Nephron progenitor cell (in vitro differentiated cells): ENCODE measurements at regions not wholly inside any gene's neighbourhood (a gene's known extent, or its start where the extent isn't known, plus 50 kb on each side); places are given as distances from the start of the nearest gene placed in this dataset.

Experiments used
- DNase-seq: peaks from one replicate; pipeline ENCODE4 v3.0.0; 2021
- H3K27ac Mint-ChIP-seq: 2 replicates; pipeline ENCODE4 v1.8.0; 2021; ENCODE audit warnings: mild to moderate bottlenecking, moderate library complexity, mixed read lengths
- H3K27me3 Mint-ChIP-seq: 2 replicates; pipeline ENCODE4 v1.8.0; 2021; ENCODE audit warnings: mild to moderate bottlenecking, low read depth, mixed read lengths; ENCODE audit not compliant: poor library complexity
- H3K36me3 Mint-ChIP-seq: 2 replicates; pipeline ENCODE4 v1.8.0; 2021; ENCODE audit warnings: low read depth, mixed read lengths
- H3K4me1 Mint-ChIP-seq: 2 replicates; pipeline ENCODE4 v1.8.0; 2021; ENCODE audit warnings: mixed read lengths
- H3K4me3 Mint-ChIP-seq: 2 replicates; pipeline ENCODE4 v1.8.0; 2021; ENCODE audit warnings: mild to moderate bottlenecking, moderate library complexity, mixed read lengths
- H3K9me3 Mint-ChIP-seq: 2 replicates; pipeline ENCODE4 v1.8.0; 2021; ENCODE audit warnings: mild to moderate bottlenecking, moderate library complexity, mixed read lengths
- TF ChIP-seq, protein P1 (sequence below): fragments of 200-600 bp; sonication (generic); IDR thresholded peaks from 2 replicates; pipeline ENCODE4 v1.5.0; 2021; ENCODE audit warnings: antibody characterized with exemption

DNA sequence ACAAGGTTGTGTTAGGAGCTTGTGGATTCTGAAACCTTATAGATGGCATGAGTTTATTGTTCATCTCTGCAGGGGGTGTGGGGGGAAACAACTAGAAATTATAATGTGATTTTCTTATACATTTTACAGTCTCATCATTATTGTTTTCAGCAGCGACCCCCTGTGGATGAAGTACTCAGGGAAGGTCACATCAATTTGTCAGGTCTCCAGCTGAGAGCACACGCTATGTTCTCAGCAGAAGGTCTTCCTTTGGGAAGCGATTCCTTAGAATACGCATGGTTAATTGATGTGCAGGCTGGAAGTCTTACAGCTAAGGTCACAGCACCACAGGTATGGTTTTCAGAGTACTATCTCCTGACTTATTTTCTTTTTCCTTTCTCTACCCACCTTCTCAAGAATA is 72.2 kb downstream of the BLTP1 start:
- DNase-seq: peak; percentile 6

DNA sequence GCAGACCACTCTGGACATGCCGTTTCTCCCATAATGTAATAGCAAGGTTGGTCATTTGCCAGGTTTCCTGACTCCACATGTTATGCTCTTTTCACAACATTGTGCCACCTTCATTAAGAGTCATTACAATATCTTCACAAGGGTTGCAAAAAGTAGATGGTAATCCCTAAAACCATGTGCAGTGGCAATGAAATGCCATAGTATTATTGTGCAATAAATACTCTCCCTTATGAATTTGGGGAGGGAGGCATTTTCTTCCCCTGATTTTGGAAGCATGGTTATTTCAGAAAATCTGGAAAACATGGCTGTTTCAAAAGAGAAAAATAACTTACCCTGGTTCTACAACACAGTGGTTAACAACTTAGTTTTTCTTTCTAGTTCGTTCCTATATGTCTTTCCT is 75.1 kb downstream of the BLTP1 start:
- H3K4me3 Mint-ChIP-seq: no peak overlapping the region

More for the DNA sequence above, 72.2 kb downstream of the BLTP1 start:
- TF ChIP-seq, protein P1, sequence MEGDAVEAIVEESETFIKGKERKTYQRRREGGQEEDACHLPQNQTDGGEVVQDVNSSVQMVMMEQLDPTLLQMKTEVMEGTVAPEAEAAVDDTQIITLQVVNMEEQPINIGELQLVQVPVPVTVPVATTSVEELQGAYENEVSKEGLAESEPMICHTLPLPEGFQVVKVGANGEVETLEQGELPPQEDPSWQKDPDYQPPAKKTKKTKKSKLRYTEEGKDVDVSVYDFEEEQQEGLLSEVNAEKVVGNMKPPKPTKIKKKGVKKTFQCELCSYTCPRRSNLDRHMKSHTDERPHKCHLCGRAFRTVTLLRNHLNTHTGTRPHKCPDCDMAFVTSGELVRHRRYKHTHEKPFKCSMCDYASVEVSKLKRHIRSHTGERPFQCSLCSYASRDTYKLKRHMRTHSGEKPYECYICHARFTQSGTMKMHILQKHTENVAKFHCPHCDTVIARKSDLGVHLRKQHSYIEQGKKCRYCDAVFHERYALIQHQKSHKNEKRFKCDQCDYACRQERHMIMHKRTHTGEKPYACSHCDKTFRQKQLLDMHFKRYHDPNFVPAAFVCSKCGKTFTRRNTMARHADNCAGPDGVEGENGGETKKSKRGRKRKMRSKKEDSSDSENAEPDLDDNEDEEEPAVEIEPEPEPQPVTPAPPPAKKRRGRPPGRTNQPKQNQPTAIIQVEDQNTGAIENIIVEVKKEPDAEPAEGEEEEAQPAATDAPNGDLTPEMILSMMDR: peak; percentile 32
- Mint-ChIP-seq H3K27me3 (no peaks in the 10 kb centered on the region), H3K9me3 (no peaks in the 10 kb centered on the region), H3K4me3 (no peak overlapping the region), H3K27ac (no peak overlapping the region), H3K36me3 (peaks cover 16% of the 10 kb centered on the region), H3K4me1 (no peaks in the 10 kb centered on the region)

DNA sequence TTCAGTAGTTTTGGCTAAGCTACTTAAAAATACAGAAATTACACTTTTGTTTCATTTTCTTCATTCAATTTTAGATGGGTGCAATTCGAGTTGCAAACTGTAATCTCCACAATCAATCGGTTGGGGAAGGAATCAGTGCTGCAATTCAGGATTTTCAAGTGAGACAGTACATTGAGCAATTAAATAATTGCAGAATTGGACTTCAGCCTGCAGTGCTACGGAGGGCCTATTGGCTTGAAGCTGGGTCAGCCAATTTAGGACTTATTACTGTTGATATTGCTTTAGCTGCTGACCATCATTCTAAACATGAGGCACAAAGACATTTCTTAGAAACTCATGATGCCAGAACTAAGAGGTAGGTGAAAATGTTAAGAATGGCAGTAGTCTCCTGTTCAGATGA is 77.7 kb downstream of the BLTP1 start:
- Mint-ChIP-seq H3K27ac (no peak overlapping the region), H3K4me1 (no peaks in the 10 kb centered on the region), H3K9me3 (no peaks in the 10 kb centered on the region), H3K4me3 (no peak overlapping the region), H3K27me3 (no peaks in the 10 kb centered on the region), H3K36me3 (peaks cover 41% of the 10 kb centered on the region)
- TF ChIP-seq, protein P1: no peak
- DNase-seq: no peak

More for the DNA sequence above, 75.1 kb downstream of the BLTP1 start:
- Mint-ChIP-seq H3K36me3 (peaks cover 28% of the 10 kb centered on the region), H3K9me3 (no peaks in the 10 kb centered on the region), H3K4me1 (no peaks in the 10 kb centered on the region), H3K27ac (no peak overlapping the region), H3K27me3 (no peaks in the 10 kb centered on the region)
- no peak for DNase-seq
- TF ChIP-seq, protein P1: no peak

DNA sequence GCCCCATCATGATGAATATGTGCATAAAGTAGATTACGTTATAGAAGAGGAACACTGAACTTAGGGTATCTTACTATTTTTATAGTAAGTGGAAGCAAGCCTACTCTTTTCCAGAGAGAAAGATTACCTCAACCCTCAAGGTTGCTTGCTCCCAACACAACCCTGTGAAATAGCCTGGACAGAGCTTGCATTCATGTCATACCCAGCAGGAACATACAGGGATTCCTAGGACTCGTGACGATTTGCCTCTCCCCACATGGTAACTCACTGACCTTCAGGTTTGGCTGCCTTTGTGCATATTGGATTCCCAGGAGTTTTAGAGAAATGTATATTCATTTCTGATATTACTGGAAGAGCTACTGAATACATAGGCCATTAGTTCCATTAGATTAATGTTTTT is 80.5 kb downstream of the BLTP1 start:
- DNase-seq: no peak
- no peaks in the 10 kb centered on the region for H3K9me3 Mint-ChIP-seq
- no peaks in the 10 kb centered on the region for H3K27me3 Mint-ChIP-seq
- H3K36me3 Mint-ChIP-seq: peaks cover 54% of the 10 kb centered on the region
- no peak overlapping the region for H3K27ac Mint-ChIP-seq
- TF ChIP-seq, protein P1: no peak
- no peak overlapping the region for H3K4me3 Mint-ChIP-seq
- H3K4me1 Mint-ChIP-seq: no peaks in the 10 kb centered on the region

DNA sequence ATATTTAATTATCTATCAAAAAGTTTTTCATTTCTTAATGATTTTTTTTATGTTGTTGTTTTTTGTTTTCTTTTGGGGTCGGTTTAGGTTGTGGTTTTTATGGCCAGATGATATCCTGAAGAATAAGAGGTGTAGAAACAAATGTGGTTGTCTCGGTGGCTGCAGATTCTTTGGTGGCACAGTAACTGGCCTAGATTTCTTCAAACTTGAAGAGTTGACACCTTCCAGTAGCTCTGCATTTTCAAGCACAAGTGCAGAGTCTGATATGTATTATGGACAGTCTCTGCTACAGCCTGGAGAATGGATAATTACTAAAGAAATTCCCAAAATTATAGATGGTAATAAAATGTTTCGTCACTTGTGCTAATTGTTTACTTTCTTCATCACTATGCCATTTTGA is 82.6 kb downstream of the BLTP1 start:
- DNase-seq: no peak
- Mint-ChIP-seq H3K27me3 (no peaks in the 10 kb centered on the region), H3K36me3 (peaks cover 64% of the 10 kb centered on the region), H3K4me3 (no peak overlapping the region), H3K9me3 (no peaks in the 10 kb centered on the region), H3K27ac (no peak overlapping the region), H3K4me1 (no peaks in the 10 kb centered on the region)
- TF ChIP-seq, protein P1: no peak

DNA sequence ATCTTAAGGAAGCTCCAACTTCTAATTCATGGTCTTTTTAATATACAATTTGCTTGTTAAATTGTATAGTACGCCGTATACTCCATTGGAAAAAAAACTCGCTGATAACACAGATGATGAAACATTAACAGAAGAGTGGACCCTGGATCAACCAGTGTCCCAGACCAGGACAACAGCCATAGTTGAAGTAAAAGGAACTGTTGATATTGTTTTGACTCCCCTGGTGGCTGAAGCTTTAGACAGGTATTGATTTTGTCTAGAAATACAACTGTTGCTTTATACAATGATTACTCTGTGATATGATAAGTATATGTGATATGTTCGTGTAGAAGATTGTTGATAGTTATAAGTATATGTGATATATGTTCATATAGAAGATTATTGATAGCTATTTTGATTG is 91.7 kb downstream of the BLTP1 start:
- Mint-ChIP-seq H3K4me3 (no peak overlapping the region), H3K4me1 (no peaks in the 10 kb centered on the region), H3K9me3 (no peaks in the 10 kb centered on the region), H3K27me3 (no peaks in the 10 kb centered on the region), H3K36me3 (peaks cover 36% of the 10 kb centered on the region), H3K27ac (no peak overlapping the region)
- no peak for DNase-seq
- TF ChIP-seq, protein P1: no peak
